Activated CD8-positive, alpha-beta T cell treated with anti-CD3 and anti-CD28 coated beads for 36 hours (primary cell): ENCODE measurements at regions not wholly inside any gene's neighbourhood (a gene's known extent, or its start where the extent isn't known, plus 50 kb on each side); places are given as distances from the start of the nearest gene placed in this dataset.

ENCODE experiments used
- ATAC-seq: fragments of 200-7000 bp; cut with Tn5 transposase; one replicate; pipeline ENCODE4 v1.10.0; 2021; ENCODE audit warnings: mild to moderate bottlenecking, moderate library complexity
- CTCF ChIA-PET: fragments of 350-600 bp; sonication (Branson Sonifier 250); formaldehyde crosslinking; loops from one replicate; lab custom pipeline; 2021; ENCODE audit warnings: antibody characterized with exemption; lab: Charles Lee
- POLR2A ChIA-PET: fragments of 350-600 bp; sonication (Branson Sonifier 250); formaldehyde crosslinking; loops from one replicate; lab custom pipeline; 2021; ENCODE audit warnings: antibody characterized with exemption; lab: Charles Lee
- DNase-seq: peaks from one replicate; pipeline ENCODE4 v3.0.0-alpha.2; 2020
- H3K27ac Mint-ChIP-seq: one replicate; pipeline ENCODE4 v1.8.0; 2021; ENCODE audit warnings: mild to moderate bottlenecking, mixed read lengths
- H3K27me3 Mint-ChIP-seq: one replicate; pipeline ENCODE4 v1.8.0; 2021; ENCODE audit warnings: mixed read lengths
- H3K36me3 Mint-ChIP-seq: one replicate; pipeline ENCODE4 v1.8.0; 2021; ENCODE audit warnings: low read depth, mixed read lengths
- H3K4me1 Mint-ChIP-seq: one replicate; pipeline ENCODE4 v1.8.0; 2021; ENCODE audit warnings: low read depth, mixed read lengths
- H3K4me3 Mint-ChIP-seq: one replicate; pipeline ENCODE4 v1.8.0; 2021; ENCODE audit warnings: mild to moderate bottlenecking, moderate library complexity, mixed read lengths
- H3K9me3 Mint-ChIP-seq: one replicate; pipeline ENCODE4 v1.8.0; 2021; ENCODE audit warnings: mixed read lengths
- intact Hi-C: fragments of 100-400 bp; cut with micrococcal nuclease; formaldehyde crosslinking; loops from one replicate; pipeline ENCODE4 v1.10.0; 2022
- TF ChIP-seq, protein P1 (sequence below): fragments of 200-600 bp; IDR thresholded peaks from one replicate; pipeline ENCODE4 v1.8.0; 2022; ENCODE audit warnings: antibody characterized with exemption, mild to moderate bottlenecking

GRCh38 chr16:85441189-85441889, 171.8 kb upstream of the GSE1 start:
- no peaks in the 10 kb centered on the region for H3K27me3 Mint-ChIP-seq
- H3K36me3 Mint-ChIP-seq, result no peaks in the 10 kb centered on the region
- ChIA-PET POLR2A (no interaction called here), CTCF (interaction anchor here (0.8 to 2.0 kb wide), 4 partner anchors 13 to 176 kb away, joined by 3 to 8 read pairs (median 4); no protein-coding TSS in a partner anchor)
- TF ChIP-seq, protein P1, sequence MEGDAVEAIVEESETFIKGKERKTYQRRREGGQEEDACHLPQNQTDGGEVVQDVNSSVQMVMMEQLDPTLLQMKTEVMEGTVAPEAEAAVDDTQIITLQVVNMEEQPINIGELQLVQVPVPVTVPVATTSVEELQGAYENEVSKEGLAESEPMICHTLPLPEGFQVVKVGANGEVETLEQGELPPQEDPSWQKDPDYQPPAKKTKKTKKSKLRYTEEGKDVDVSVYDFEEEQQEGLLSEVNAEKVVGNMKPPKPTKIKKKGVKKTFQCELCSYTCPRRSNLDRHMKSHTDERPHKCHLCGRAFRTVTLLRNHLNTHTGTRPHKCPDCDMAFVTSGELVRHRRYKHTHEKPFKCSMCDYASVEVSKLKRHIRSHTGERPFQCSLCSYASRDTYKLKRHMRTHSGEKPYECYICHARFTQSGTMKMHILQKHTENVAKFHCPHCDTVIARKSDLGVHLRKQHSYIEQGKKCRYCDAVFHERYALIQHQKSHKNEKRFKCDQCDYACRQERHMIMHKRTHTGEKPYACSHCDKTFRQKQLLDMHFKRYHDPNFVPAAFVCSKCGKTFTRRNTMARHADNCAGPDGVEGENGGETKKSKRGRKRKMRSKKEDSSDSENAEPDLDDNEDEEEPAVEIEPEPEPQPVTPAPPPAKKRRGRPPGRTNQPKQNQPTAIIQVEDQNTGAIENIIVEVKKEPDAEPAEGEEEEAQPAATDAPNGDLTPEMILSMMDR, result no peak
- H3K9me3 Mint-ChIP-seq, result no peaks in the 10 kb centered on the region
- intact Hi-C loops, result no loop called here
- H3K27ac Mint-ChIP-seq, result no peak overlapping the region
- DNase-seq (peak; percentile 26), ATAC-seq (no peak)
- peaks cover 9% of the 10 kb centered on the region for H3K4me1 Mint-ChIP-seq
- H3K4me3 Mint-ChIP-seq, result no peak overlapping the region

- H3K9me3 Mint-ChIP-seq, result no peaks in the 10 kb centered on the region
- H3K4me1 Mint-ChIP-seq, result peaks cover 10% of the 10 kb centered on the region
- TF ChIP-seq, protein P1, result no peak
- ATAC-seq (no peak), DNase-seq (no peak)
- no peaks in the 10 kb centered on the region for H3K36me3 Mint-ChIP-seq
- H3K4me3 Mint-ChIP-seq, result no peak overlapping the region
- POLR2A ChIA-PET, result no interaction called here
- H3K27ac Mint-ChIP-seq, result no peak overlapping the region
- CTCF ChIA-PET, result interaction anchor here (0.8 to 2.0 kb wide), 4 partner anchors 14 to 175 kb away, joined by 3 to 8 read pairs (median 4); no protein-coding TSS in a partner anchor
- H3K27me3 Mint-ChIP-seq, result no peaks in the 10 kb centered on the region
- intact Hi-C loops, result no loop called here
Observed at GRCh38 chr16:85441890-85442670, 171.0 kb upstream of the GSE1 start.

DNA sequence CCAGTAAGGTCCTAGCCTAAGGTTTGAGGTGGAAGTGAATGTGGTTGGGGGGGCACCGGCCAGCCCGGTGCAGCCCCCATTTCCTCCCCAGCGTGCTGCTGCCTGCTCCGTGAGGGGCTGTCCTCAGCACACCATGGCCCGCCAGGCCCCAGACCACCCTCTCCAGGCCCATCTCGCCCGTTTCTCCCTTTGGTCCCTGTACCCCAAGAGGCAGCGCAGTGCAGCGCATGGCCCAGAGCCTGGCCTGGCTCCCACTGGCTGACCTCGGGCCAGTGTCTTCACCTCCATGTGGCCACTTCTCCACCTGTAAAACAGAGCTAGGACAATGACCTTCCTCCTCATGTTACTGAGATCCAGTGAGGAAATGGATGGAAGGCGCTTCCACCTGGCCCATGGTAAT, 170.0 kb upstream of the GSE1 start:
- peaks cover 17% of the 10 kb centered on the region for H3K4me1 Mint-ChIP-seq
- CTCF ChIA-PET, result no interaction called here
- ATAC-seq, result no peak
- no peaks in the 10 kb centered on the region for H3K27me3 Mint-ChIP-seq
- H3K9me3 Mint-ChIP-seq, result no peaks in the 10 kb centered on the region
- H3K36me3 Mint-ChIP-seq, result no peaks in the 10 kb centered on the region
- no peak overlapping the region for H3K27ac Mint-ChIP-seq
- intact Hi-C loops, result no loop called here
- DNase-seq, result no peak
- POLR2A ChIA-PET, result no interaction called here
- TF ChIP-seq, protein P1, result no peak
- H3K4me3 Mint-ChIP-seq, result no peak overlapping the region

- H3K27ac Mint-ChIP-seq, result no peak overlapping the region
- DNase-seq (no peak), ATAC-seq (no peak)
- no peaks in the 10 kb centered on the region for H3K27me3 Mint-ChIP-seq
- CTCF ChIA-PET, result no interaction called here
- H3K4me3 Mint-ChIP-seq, result no peak overlapping the region
- TF ChIP-seq, protein P1, result no peak
- peaks cover 20% of the 10 kb centered on the region for H3K4me1 Mint-ChIP-seq
- POLR2A ChIA-PET, result no interaction called here
- no peaks in the 10 kb centered on the region for H3K36me3 Mint-ChIP-seq
- H3K9me3 Mint-ChIP-seq, result no peaks in the 10 kb centered on the region
- intact Hi-C loops, result no loop called here
Observed at GRCh38 chr16:85443531-85443930, 169.6 kb upstream of the GSE1 start.
